Inferior parietal cortex (tissue), 1 donor: ENCODE measurements at regions not wholly inside any gene's neighbourhood (a gene's known extent, or its start where the extent isn't known, plus 50 kb on each side); places are given as distances from the start of the nearest gene placed in this dataset.

Experiments used
- DNase-seq: peaks from one replicate; pipeline ENCODE4 v3.0.0-alpha.2; 2016; ENCODE audit errors: extremely low spot score

DNA sequence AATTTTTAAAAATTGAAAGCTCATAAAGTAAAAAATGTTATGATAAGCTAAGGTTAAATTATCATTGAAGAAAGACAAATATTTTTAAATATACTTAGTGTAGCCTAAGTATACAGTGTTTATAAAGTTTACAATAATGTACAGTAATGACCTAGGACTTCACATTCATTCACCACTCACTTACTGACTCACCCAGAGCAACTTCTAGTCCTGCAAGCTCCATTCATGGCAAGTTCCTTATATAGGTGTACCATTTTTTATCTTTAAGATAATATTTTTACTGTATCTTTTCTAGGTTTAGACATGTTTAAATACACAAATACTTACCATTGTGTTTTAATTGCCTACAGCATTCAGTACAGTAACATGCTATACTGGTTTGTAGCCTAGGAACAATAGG is 112.3 kb upstream of the RADX start:
- no peak for DNase-seq

GRCh38 chrX:106510713-106511403 is 100.9 kb upstream of the RADX start:
- DNase-seq, result no peak
